ENCODE measurements at regions not wholly inside any gene's neighbourhood (a gene's known extent, or its start where the extent isn't known, plus 50 kb on each side); places are given as distances from the start of the nearest gene placed in this dataset.

- Histone ChIP-seq H3K4me1 (ENCODE audit: control insufficient read depth in 1 of 2, insufficient read depth in 2 of 2, low read length in 2 of 2) (no peaks in the 10 kb centered on the region), H3K27ac (ENCODE audit: low read length) (no peak overlapping the region), H3K9me3 (ENCODE audit: control insufficient read depth in 1 of 2, low read length in 2 of 2) (no peaks in the 10 kb centered on the region), H3K36me3 (ENCODE audit: control insufficient read depth in 1 of 2, insufficient read depth in 2 of 2, low read length in 2 of 2) (no peaks in the 10 kb centered on the region), H3K4me3 (ENCODE audit: low read depth in 1 of 2, low read length in 2 of 2) (no peak overlapping the region), H3K27me3 (ENCODE audit: low read depth, low read length) (no peaks in the 10 kb centered on the region)
Observed at GRCh38 chr12:77531912-77532311, 298.8 kb upstream of the NAV3 start.

GRCh38 chr12:77522247-77522646, 308.4 kb upstream of the NAV3 start:
- Histone ChIP-seq H3K27ac (ENCODE audit: low read length) (no peak overlapping the region), H3K4me1 (ENCODE audit: control insufficient read depth in 1 of 2, insufficient read depth in 2 of 2, low read length in 2 of 2) (no peaks in the 10 kb centered on the region), H3K4me3 (ENCODE audit: low read depth in 1 of 2, low read length in 2 of 2) (no peak overlapping the region), H3K36me3 (ENCODE audit: control insufficient read depth in 1 of 2, insufficient read depth in 2 of 2, low read length in 2 of 2) (no peaks in the 10 kb centered on the region), H3K27me3 (ENCODE audit: low read depth, low read length) (no peaks in the 10 kb centered on the region), H3K9me3 (ENCODE audit: control insufficient read depth in 1 of 2, low read length in 2 of 2) (no peaks in the 10 kb centered on the region)

GRCh38 chr12:77521508-77522115, 309.1 kb upstream of the NAV3 start:
- Histone ChIP-seq H3K27ac (ENCODE audit: low read length) (no peak overlapping the region), H3K4me3 (ENCODE audit: low read depth in 1 of 2, low read length in 2 of 2) (no peak overlapping the region), H3K4me1 (ENCODE audit: control insufficient read depth in 1 of 2, insufficient read depth in 2 of 2, low read length in 2 of 2) (no peaks in the 10 kb centered on the region), H3K27me3 (ENCODE audit: low read depth, low read length) (no peaks in the 10 kb centered on the region), H3K36me3 (ENCODE audit: control insufficient read depth in 1 of 2, insufficient read depth in 2 of 2, low read length in 2 of 2) (no peaks in the 10 kb centered on the region), H3K9me3 (ENCODE audit: control insufficient read depth in 1 of 2, low read length in 2 of 2) (no peaks in the 10 kb centered on the region)

- no peaks in the 10 kb centered on the region for H3K36me3 ChIP-seq (ENCODE audit: control insufficient read depth in 1 of 2, insufficient read depth in 2 of 2, low read length in 2 of 2)
- H3K4me3 ChIP-seq (ENCODE audit: low read depth in 1 of 2, low read length in 2 of 2): no peak overlapping the region
Observed at GRCh38 chr12:77514511-77514910, 316.2 kb upstream of the NAV3 start.

GRCh38 chr12:77510985-77511384, 319.7 kb upstream of the NAV3 start:
- no peaks in the 10 kb centered on the region for H3K9me3 ChIP-seq (ENCODE audit: control insufficient read depth in 1 of 2, low read length in 2 of 2)

More at GRCh38 chr12:77514511-77514910, 316.2 kb upstream of the NAV3 start:
- Histone ChIP-seq H3K9me3 (ENCODE audit: control insufficient read depth in 1 of 2, low read length in 2 of 2) (no peaks in the 10 kb centered on the region), H3K27ac (ENCODE audit: low read length) (no peak overlapping the region), H3K27me3 (ENCODE audit: low read depth, low read length) (no peaks in the 10 kb centered on the region), H3K4me1 (ENCODE audit: control insufficient read depth in 1 of 2, insufficient read depth in 2 of 2, low read length in 2 of 2) (no peaks in the 10 kb centered on the region)

GRCh38 chr12:77504466-77504865, 326.2 kb upstream of the NAV3 start:
- Histone ChIP-seq H3K4me1 (ENCODE audit: control insufficient read depth in 1 of 2, insufficient read depth in 2 of 2, low read length in 2 of 2) (no peaks in the 10 kb centered on the region), H3K9me3 (ENCODE audit: control insufficient read depth in 1 of 2, low read length in 2 of 2) (no peaks in the 10 kb centered on the region), H3K4me3 (ENCODE audit: low read depth in 1 of 2, low read length in 2 of 2) (no peak overlapping the region), H3K27me3 (ENCODE audit: low read depth, low read length) (no peaks in the 10 kb centered on the region), H3K36me3 (ENCODE audit: control insufficient read depth in 1 of 2, insufficient read depth in 2 of 2, low read length in 2 of 2) (no peaks in the 10 kb centered on the region), H3K27ac (ENCODE audit: low read length) (no peak overlapping the region)

More at GRCh38 chr12:77510985-77511384, 319.7 kb upstream of the NAV3 start:
- H3K4me1 ChIP-seq (ENCODE audit: control insufficient read depth in 1 of 2, insufficient read depth in 2 of 2, low read length in 2 of 2): no peaks in the 10 kb centered on the region
- no peak overlapping the region for H3K27ac ChIP-seq (ENCODE audit: low read length)
- no peaks in the 10 kb centered on the region for H3K27me3 ChIP-seq (ENCODE audit: low read depth, low read length)
- no peak overlapping the region for H3K4me3 ChIP-seq (ENCODE audit: low read depth in 1 of 2, low read length in 2 of 2)
- H3K36me3 ChIP-seq (ENCODE audit: control insufficient read depth in 1 of 2, insufficient read depth in 2 of 2, low read length in 2 of 2): no peaks in the 10 kb centered on the region

- H3K4me3 ChIP-seq (ENCODE audit: low read depth in 1 of 2, low read length in 2 of 2): no peak overlapping the region
- no peak overlapping the region for H3K27ac ChIP-seq (ENCODE audit: low read length)
- no peaks in the 10 kb centered on the region for H3K27me3 ChIP-seq (ENCODE audit: low read depth, low read length)
- no peaks in the 10 kb centered on the region for H3K4me1 ChIP-seq (ENCODE audit: control insufficient read depth in 1 of 2, insufficient read depth in 2 of 2, low read length in 2 of 2)
- H3K9me3 ChIP-seq (ENCODE audit: control insufficient read depth in 1 of 2, low read length in 2 of 2): no peaks in the 10 kb centered on the region
- no peaks in the 10 kb centered on the region for H3K36me3 ChIP-seq (ENCODE audit: control insufficient read depth in 1 of 2, insufficient read depth in 2 of 2, low read length in 2 of 2)
Observed at GRCh38 chr12:77500089-77500488, 330.6 kb upstream of the NAV3 start.

- no peaks in the 10 kb centered on the region for H3K4me1 ChIP-seq (ENCODE audit: control insufficient read depth in 1 of 2, insufficient read depth in 2 of 2, low read length in 2 of 2)
Observed at GRCh38 chr12:77497647-77498046, 333.0 kb upstream of the NAV3 start.

GRCh38 chr12:77496714-77497113, 334.0 kb upstream of the NAV3 start:
- Histone ChIP-seq H3K36me3 (ENCODE audit: control insufficient read depth in 1 of 2, insufficient read depth in 2 of 2, low read length in 2 of 2) (no peaks in the 10 kb centered on the region), H3K27ac (ENCODE audit: low read length) (no peak overlapping the region), H3K27me3 (ENCODE audit: low read depth, low read length) (no peaks in the 10 kb centered on the region), H3K4me3 (ENCODE audit: low read depth in 1 of 2, low read length in 2 of 2) (no peak overlapping the region), H3K9me3 (ENCODE audit: control insufficient read depth in 1 of 2, low read length in 2 of 2) (no peaks in the 10 kb centered on the region), H3K4me1 (ENCODE audit: control insufficient read depth in 1 of 2, insufficient read depth in 2 of 2, low read length in 2 of 2) (no peaks in the 10 kb centered on the region)

More at GRCh38 chr12:77497647-77498046, 333.0 kb upstream of the NAV3 start:
- no peaks in the 10 kb centered on the region for H3K27me3 ChIP-seq (ENCODE audit: low read depth, low read length)
- no peak overlapping the region for H3K27ac ChIP-seq (ENCODE audit: low read length)
- no peaks in the 10 kb centered on the region for H3K36me3 ChIP-seq (ENCODE audit: control insufficient read depth in 1 of 2, insufficient read depth in 2 of 2, low read length in 2 of 2)
- no peak overlapping the region for H3K4me3 ChIP-seq (ENCODE audit: low read depth in 1 of 2, low read length in 2 of 2)
- no peaks in the 10 kb centered on the region for H3K9me3 ChIP-seq (ENCODE audit: control insufficient read depth in 1 of 2, low read length in 2 of 2)

- no peak overlapping the region for H3K4me3 ChIP-seq (ENCODE audit: low read depth in 1 of 2, low read length in 2 of 2)
- no peak overlapping the region for H3K27ac ChIP-seq (ENCODE audit: low read length)
- no peaks in the 10 kb centered on the region for H3K36me3 ChIP-seq (ENCODE audit: control insufficient read depth in 1 of 2, insufficient read depth in 2 of 2, low read length in 2 of 2)
- no peaks in the 10 kb centered on the region for H3K9me3 ChIP-seq (ENCODE audit: control insufficient read depth in 1 of 2, low read length in 2 of 2)
- no peaks in the 10 kb centered on the region for H3K4me1 ChIP-seq (ENCODE audit: control insufficient read depth in 1 of 2, insufficient read depth in 2 of 2, low read length in 2 of 2)
- H3K27me3 ChIP-seq (ENCODE audit: low read depth, low read length): no peaks in the 10 kb centered on the region
Observed at GRCh38 chr12:77494296-77494695, 336.4 kb upstream of the NAV3 start.

- Histone ChIP-seq H3K4me1 (ENCODE audit: control insufficient read depth in 1 of 2, insufficient read depth in 2 of 2, low read length in 2 of 2) (no peaks in the 10 kb centered on the region), H3K36me3 (ENCODE audit: control insufficient read depth in 1 of 2, insufficient read depth in 2 of 2, low read length in 2 of 2) (no peaks in the 10 kb centered on the region), H3K27ac (ENCODE audit: low read length) (no peak overlapping the region)
Observed at GRCh38 chr12:77493302-77494168, 337.2 kb upstream of the NAV3 start.

More at GRCh38 chr12:77493302-77494168, 337.2 kb upstream of the NAV3 start:
- H3K4me3 ChIP-seq (ENCODE audit: low read depth in 1 of 2, low read length in 2 of 2): no peak overlapping the region
- H3K27me3 ChIP-seq (ENCODE audit: low read depth, low read length): no peaks in the 10 kb centered on the region
- H3K9me3 ChIP-seq (ENCODE audit: control insufficient read depth in 1 of 2, low read length in 2 of 2): no peaks in the 10 kb centered on the region

Measured in muscle layer of duodenum (tissue), 2 donors.